H1 (cell line): ENCODE measurements at regions not wholly inside any gene's neighbourhood (a gene's known extent, or its start where the extent isn't known, plus 50 kb on each side); places are given as distances from the start of the nearest gene placed in this dataset.

Source experiments
- BRCA1 ChIP-seq: IDR thresholded peaks from 2 replicates; pipeline ENCODE4 v1.6.1; 2012; ENCODE audit warnings: low read depth, low read length, improper control_type of control experiment
- CBX8 ChIP-seq: fragments of 300-800, 300-1000 bp; sonication (generic); IDR thresholded peaks from 2 replicates; pipeline ENCODE4 v1.7.1; 2016; ENCODE audit warnings: low read depth, low read length, borderline replicate concordance
- CTBP2 ChIP-seq: IDR thresholded peaks from 2 replicates; pipeline ENCODE4 v1.7.0; 2011; ENCODE audit warnings: borderline replicate concordance, mild to moderate bottlenecking, moderate library complexity, mixed read lengths, low read length; ENCODE audit not compliant: insufficient read depth, insufficient read length
- EZH2 ChIP-seq: fragments of 200-600 bp; sonication (generic); IDR thresholded peaks from 2 replicates; pipeline ENCODE4 v1.7.1; 2012; ENCODE audit warnings: low read depth, mild to moderate bottlenecking, moderate library complexity, low read length, inconsistent platforms; ENCODE audit not compliant: severe bottlenecking
- POLR2AphosphoS5 ChIP-seq: IDR thresholded peaks from 2 replicates; pipeline ENCODE4 v1.6.1; 2011; ENCODE audit warnings: low read depth, low read length
- RBBP5 ChIP-seq: IDR thresholded peaks from 2 replicates; pipeline ENCODE4 v1.7.1; 2012; ENCODE audit warnings: low read depth, mild to moderate bottlenecking, inconsistent platforms, low read length, moderate library complexity, borderline replicate concordance
- RXRA ChIP-seq: IDR thresholded peaks from 2 replicates; pipeline ENCODE4 v1.6.1; 2011; ENCODE audit warnings: low read depth, mild to moderate bottlenecking, low read length, moderate library complexity; ENCODE audit not compliant: insufficient read depth
- TCF12 ChIP-seq: IDR thresholded peaks from 2 replicates; pipeline ENCODE4 v1.6.1; 2011; ENCODE audit warnings: low read depth, mild to moderate bottlenecking, low read length
- ZNF274 ChIP-seq: IDR thresholded peaks from 2 replicates; pipeline ENCODE4 v1.7.0; 2012; ENCODE audit warnings: low read length, borderline replicate concordance; ENCODE audit errors: extremely low read depth

DNA sequence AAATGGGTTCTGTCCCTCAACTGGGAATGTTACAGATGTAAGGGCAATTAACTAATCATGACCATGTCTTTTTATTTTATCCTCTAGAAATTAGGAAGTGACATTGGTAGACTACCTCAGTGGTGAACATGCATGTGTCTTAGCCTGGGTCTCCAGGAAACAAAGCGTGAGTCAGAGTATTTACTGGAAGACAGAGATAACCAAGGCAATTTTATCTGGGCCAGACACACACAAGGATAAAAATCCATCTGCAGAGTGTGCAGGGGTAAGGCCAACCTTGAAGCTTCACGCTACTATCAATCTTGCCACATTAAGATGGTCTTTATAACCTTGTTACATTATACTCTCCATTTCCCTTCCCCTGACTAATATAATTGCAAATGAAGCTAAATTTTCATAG is 487.5 kb downstream of the SUCLG1 start (continued):
- TF ChIP-seq RXRA (no peak), ZNF274 (no peak), TCF12 (no peak), RBBP5 (no peak), CTBP2 (no peak), EZH2 (no peak), BRCA1 (no peak), POLR2AphosphoS5 (no peak), CBX8 (no peak)
